ENCODE measurements at regions not wholly inside any gene's neighbourhood (a gene's known extent, or its start where the extent isn't known, plus 50 kb on each side); places are given as distances from the start of the nearest gene placed in this dataset.

DNA sequence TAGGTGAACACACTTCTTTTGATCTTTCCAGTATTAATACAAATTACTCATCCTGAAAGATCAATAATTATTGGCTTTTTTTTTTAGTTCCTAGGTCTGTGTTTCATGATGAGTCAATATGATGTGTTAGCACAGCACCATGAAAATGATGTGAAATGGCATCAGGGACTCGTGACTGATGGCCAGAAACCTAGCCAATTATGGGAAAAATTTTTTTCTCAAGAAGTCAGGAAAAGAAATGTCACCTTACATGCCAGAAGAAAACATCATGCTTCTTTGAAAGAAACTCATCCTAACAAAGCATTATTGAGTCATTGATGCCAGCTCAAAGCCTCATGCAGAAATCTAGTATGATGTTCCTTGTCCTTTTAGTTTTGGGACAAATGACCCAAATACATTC, 468.3 kb upstream of the CBLB start:
- TF ChIP-seq, protein P1, sequence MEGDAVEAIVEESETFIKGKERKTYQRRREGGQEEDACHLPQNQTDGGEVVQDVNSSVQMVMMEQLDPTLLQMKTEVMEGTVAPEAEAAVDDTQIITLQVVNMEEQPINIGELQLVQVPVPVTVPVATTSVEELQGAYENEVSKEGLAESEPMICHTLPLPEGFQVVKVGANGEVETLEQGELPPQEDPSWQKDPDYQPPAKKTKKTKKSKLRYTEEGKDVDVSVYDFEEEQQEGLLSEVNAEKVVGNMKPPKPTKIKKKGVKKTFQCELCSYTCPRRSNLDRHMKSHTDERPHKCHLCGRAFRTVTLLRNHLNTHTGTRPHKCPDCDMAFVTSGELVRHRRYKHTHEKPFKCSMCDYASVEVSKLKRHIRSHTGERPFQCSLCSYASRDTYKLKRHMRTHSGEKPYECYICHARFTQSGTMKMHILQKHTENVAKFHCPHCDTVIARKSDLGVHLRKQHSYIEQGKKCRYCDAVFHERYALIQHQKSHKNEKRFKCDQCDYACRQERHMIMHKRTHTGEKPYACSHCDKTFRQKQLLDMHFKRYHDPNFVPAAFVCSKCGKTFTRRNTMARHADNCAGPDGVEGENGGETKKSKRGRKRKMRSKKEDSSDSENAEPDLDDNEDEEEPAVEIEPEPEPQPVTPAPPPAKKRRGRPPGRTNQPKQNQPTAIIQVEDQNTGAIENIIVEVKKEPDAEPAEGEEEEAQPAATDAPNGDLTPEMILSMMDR (IDR thresholded peaks at IDR 0.05; ENCODE audit: poor library complexity) = no peak
- no peak for TF ChIP-seq EZH2 (IDR thresholded peaks at IDR 0.05; ENCODE audit: borderline replicate concordance)
